Kidney epithelial cell (primary cell): ENCODE measurements at regions not wholly inside any gene's neighbourhood (a gene's known extent, or its start where the extent isn't known, plus 50 kb on each side); places are given as distances from the start of the nearest gene placed in this dataset.

Experiments
- DNase-seq: peaks from one replicate; pipeline ENCODE4 v3.0.0-alpha.2; 2010; ENCODE audit warnings: low read depth
- H3K27me3 ChIP-seq: 2 replicates; pipeline ENCODE4 v1.6.0; 2011; ENCODE audit warnings: low read length; ENCODE audit not compliant: control insufficient read depth, insufficient read depth
- H3K36me3 ChIP-seq: 2 replicates; pipeline ENCODE4 v1.5.1; 2011; ENCODE audit warnings: low read length; ENCODE audit not compliant: control insufficient read depth, insufficient read depth
- H3K4me3 ChIP-seq: 2 replicates; pipeline ENCODE4 v1.5.1; 2011; ENCODE audit warnings: low read depth, mild to moderate bottlenecking, control low read depth, low read length
- TF ChIP-seq, protein P1 (sequence below): IDR thresholded peaks from 2 replicates; pipeline ENCODE4 v1.5.1; 2011; ENCODE audit warnings: mild to moderate bottlenecking, moderate library complexity, low read length, control low read depth, inconsistent platforms; ENCODE audit not compliant: insufficient read depth, poor library complexity, severe bottlenecking

DNA sequence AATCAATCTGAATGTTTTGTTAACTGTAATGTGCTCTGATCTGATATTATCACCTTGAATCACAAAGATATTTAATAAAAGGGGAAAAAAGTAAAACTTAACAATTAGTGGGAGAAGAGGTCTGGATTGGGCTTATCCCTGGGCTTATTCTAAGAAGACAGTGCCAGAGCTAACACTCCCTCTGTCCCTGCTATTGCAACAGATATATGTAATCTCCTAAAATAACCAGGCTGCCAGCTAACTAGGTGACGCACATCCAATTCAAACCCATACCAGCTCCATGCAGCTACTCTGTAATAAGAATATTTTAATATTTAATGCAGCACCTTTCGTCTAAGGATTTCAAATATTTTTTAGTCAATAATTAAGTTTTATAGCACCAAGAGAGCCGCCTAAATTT lies 330.1 kb upstream of the MARCKS start:
- Histone ChIP-seq H3K4me3 (no peak overlapping the region), H3K27me3 (no peaks in the 10 kb centered on the region), H3K36me3 (no peaks in the 10 kb centered on the region)
- TF ChIP-seq, protein P1, sequence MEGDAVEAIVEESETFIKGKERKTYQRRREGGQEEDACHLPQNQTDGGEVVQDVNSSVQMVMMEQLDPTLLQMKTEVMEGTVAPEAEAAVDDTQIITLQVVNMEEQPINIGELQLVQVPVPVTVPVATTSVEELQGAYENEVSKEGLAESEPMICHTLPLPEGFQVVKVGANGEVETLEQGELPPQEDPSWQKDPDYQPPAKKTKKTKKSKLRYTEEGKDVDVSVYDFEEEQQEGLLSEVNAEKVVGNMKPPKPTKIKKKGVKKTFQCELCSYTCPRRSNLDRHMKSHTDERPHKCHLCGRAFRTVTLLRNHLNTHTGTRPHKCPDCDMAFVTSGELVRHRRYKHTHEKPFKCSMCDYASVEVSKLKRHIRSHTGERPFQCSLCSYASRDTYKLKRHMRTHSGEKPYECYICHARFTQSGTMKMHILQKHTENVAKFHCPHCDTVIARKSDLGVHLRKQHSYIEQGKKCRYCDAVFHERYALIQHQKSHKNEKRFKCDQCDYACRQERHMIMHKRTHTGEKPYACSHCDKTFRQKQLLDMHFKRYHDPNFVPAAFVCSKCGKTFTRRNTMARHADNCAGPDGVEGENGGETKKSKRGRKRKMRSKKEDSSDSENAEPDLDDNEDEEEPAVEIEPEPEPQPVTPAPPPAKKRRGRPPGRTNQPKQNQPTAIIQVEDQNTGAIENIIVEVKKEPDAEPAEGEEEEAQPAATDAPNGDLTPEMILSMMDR: no peak
- no peak for DNase-seq

DNA sequence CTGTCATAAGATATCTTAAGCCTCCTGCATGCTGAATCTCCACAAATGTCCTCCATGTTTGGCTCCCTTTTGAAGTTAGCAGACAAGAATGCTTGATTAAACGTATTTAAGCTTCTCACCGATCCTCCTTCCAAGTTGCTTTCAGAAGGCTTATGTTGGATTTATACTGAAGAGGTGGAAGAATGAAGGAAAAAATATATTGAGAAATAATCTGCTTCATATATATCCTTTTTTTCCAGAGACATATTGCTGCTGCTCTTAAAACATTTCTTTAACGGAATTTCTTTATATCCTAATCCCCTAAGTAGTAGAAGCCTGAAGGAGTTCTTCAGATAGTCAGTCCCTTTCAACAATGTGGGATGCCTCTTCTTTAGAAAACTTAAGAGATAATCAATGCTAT lies 329.0 kb upstream of the MARCKS start:
- TF ChIP-seq, protein P1: no peak
- H3K27me3 ChIP-seq: no peaks in the 10 kb centered on the region
- no peak for DNase-seq
- H3K36me3 ChIP-seq: no peaks in the 10 kb centered on the region
- no peak overlapping the region for H3K4me3 ChIP-seq

DNA sequence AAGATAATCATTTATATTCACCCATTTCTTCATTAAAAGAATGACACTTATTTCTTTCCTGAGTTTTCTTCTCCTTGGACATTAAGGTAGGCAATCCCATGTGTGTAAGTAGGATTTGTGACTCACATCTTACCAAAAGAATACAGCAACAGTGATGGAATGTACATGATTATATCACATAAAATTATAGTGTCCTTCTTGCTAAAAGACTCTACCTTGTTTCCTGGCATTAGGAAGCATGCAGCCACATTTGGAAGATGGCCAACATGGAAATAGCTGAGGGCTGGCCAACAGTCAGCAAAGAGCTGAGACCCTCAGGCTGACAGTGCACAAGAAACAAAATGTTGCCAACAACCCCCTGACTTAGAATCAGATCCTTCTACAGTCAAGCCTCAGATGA lies 327.9 kb upstream of the MARCKS start:
- H3K4me3 ChIP-seq: no peak overlapping the region
- TF ChIP-seq, protein P1: no peak
- DNase-seq: no peak
- no peaks in the 10 kb centered on the region for H3K36me3 ChIP-seq
- H3K27me3 ChIP-seq: no peaks in the 10 kb centered on the region

DNA sequence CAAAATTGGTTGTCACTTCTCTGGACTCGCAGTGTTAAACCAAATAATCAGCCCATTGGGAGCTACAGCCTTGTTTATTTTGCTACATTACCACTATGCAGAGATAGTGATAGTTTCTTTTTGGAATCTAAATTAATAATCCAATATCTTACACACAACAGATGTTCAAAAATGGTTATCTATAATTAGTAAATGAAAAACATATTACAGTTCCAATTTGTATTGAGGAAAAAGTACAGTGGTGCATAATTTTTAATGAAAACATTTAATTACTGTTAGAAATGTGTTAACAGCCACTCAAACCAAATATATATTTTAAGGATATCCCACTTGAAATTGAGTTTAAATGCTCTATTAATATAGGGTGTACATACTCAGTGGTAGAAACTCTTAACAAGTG lies 327.3 kb upstream of the MARCKS start:
- no peaks in the 10 kb centered on the region for H3K27me3 ChIP-seq
- H3K4me3 ChIP-seq: no peak overlapping the region
- TF ChIP-seq, protein P1: no peak
- no peak for DNase-seq
- H3K36me3 ChIP-seq: no peaks in the 10 kb centered on the region

DNA sequence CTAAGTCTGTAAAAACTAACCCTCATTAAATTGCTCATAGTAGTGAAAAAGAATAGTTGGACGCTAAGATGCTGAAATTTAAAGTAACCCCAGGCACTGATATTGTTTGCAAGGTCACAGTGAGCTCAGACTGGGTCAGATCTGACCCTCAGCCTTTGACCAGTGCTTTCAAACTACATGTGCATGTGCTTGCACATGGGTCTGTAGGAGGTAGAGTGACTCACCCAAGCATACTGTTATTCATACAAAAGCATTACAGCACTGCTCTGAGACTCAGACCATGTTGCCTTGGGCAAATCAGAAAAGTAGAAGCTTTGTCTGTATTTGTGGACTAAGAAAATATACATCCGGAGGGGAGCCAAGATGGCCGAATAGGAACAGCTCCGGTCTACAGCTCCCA lies 326.4 kb upstream of the MARCKS start:
- no peaks in the 10 kb centered on the region for H3K36me3 ChIP-seq
- TF ChIP-seq, protein P1: no peak
- DNase-seq: peak; percentile 62

DNA sequence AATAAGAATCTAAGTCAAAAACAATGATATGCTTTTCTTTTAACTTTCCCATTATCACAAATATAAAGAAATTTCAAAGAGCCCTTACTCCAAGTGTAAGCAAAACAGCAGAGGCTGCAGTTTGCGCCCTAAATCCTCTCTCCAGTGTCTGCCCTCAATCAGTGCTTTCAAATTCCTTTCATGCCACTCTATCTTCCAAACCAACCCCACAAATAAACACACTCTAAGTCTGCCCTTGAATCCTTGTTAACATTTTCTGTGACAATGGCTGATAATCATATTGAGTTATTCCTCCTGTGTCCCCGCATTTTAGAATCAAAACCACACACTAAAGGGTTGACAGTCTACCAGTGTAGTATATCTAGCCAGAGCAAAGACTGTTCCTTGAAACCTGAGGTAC lies 317.9 kb upstream of the MARCKS start:
- no peak for DNase-seq
- Histone ChIP-seq H3K4me3 (no peak overlapping the region), H3K36me3 (no peaks in the 10 kb centered on the region), H3K27me3 (no peaks in the 10 kb centered on the region)
- TF ChIP-seq, protein P1: no peak

More for the DNA sequence above, 326.4 kb upstream of the MARCKS start:
- H3K4me3 ChIP-seq: no peak overlapping the region
- no peaks in the 10 kb centered on the region for H3K27me3 ChIP-seq
